HepG2 (cell line): ENCODE measurements at regions not wholly inside any gene's neighbourhood (a gene's known extent, or its start where the extent isn't known, plus 50 kb on each side); places are given as distances from the start of the nearest gene placed in this dataset.
A peak's percentile ranks its signal among the peaks of the same experiment; 100 is the strongest.

Experiments used
- CAMTA2 ChIP-seq: sonication (generic); formaldehyde crosslinking; IDR thresholded peaks from 2 replicates; pipeline ENCODE4 v1.4.0; 2020; ENCODE audit warnings: mild to moderate bottlenecking, missing genetic modification reagents, borderline replicate concordance
- GTF3A ChIP-seq: sonication (generic); formaldehyde crosslinking; conservative IDR thresholded peaks from 2 replicates; pipeline ENCODE4 v1.4.0; 2020; ENCODE audit warnings: mild to moderate bottlenecking, missing genetic modification reagents
- JUN ChIP-seq: sonication (generic); formaldehyde crosslinking; IDR thresholded peaks from 2 replicates; pipeline ENCODE4 v1.4.0; 2020; ENCODE audit warnings: mild to moderate bottlenecking, missing genetic modification reagents
- NR3C1 ChIP-seq: sonication (generic); formaldehyde crosslinking; IDR thresholded peaks from 2 replicates; pipeline ENCODE4 v1.4.0; 2020; ENCODE audit warnings: missing genetic modification reagents
- POLR2A ChIP-seq, 2 experiments: IDR thresholded peaks; 2 replicates each; pipeline ENCODE4 v1.6.1; 2011; ENCODE audit warnings: low read depth in 2 of 2, low read length in 2 of 2, mild to moderate bottlenecking in 1 of 2, moderate library complexity in 1 of 2; ENCODE audit not compliant: insufficient read depth in 1 of 2
- PTBP1 ChIP-seq: fragments of 200-400 bp; formaldehyde crosslinking; IDR thresholded peaks from 2 replicates; pipeline ENCODE4 v1.6.1; 2018; ENCODE audit warnings: low read length, low read depth; ENCODE audit not compliant: poor library complexity, severe bottlenecking
- SIX1 ChIP-seq: sonication (generic); formaldehyde crosslinking; IDR thresholded peaks from 2 replicates; pipeline ENCODE4 v1.4.0; 2020; ENCODE audit warnings: missing genetic modification reagents, borderline replicate concordance
- SYNCRIP ChIP-seq: fragments of 200-400 bp; formaldehyde crosslinking; IDR thresholded peaks from 2 replicates; pipeline ENCODE4 v1.6.1; 2018; ENCODE audit warnings: mild to moderate bottlenecking, low read depth, low read length; ENCODE audit not compliant: insufficient read depth
- ZFP36L1 ChIP-seq: sonication (generic); formaldehyde crosslinking; IDR thresholded peaks from 2 replicates; pipeline ENCODE4 v1.8.0; 2022; ENCODE audit warnings: mild to moderate bottlenecking, missing genetic modification reagents, moderate library complexity
- ZFP41 ChIP-seq: sonication (generic); formaldehyde crosslinking; IDR thresholded peaks from 2 replicates; pipeline ENCODE4 v1.4.0; 2020; ENCODE audit warnings: mild to moderate bottlenecking, missing genetic modification reagents, borderline replicate concordance
- ZNF207 ChIP-seq: fragments of 450-650 bp; IDR thresholded peaks from 2 replicates; pipeline ENCODE4 v1.6.1; 2016; ENCODE audit warnings: antibody characterized with exemption, borderline replicate concordance
- ZNF333 ChIP-seq: sonication (generic); formaldehyde crosslinking; IDR thresholded peaks from 2 replicates; pipeline ENCODE4 v1.4.0; 2020; ENCODE audit warnings: mild to moderate bottlenecking, missing genetic modification reagents, borderline replicate concordance
- ZNF589 ChIP-seq: sonication (generic); formaldehyde crosslinking; conservative IDR thresholded peaks from 2 replicates; pipeline ENCODE4 v1.8.0; 2022; ENCODE audit warnings: mild to moderate bottlenecking, moderate library complexity, missing genetic modification reagents
- ZNF629 ChIP-seq: sonication (generic); formaldehyde crosslinking; conservative IDR thresholded peaks from 2 replicates; pipeline ENCODE4 v1.5.0; 2020; ENCODE audit warnings: missing genetic modification reagents
- ZNF652 ChIP-seq: IDR thresholded peaks from 2 replicates; pipeline ENCODE4 v1.6.1; 2016; ENCODE audit warnings: low read depth, borderline replicate concordance
- ZNF720 ChIP-seq: sonication (generic); formaldehyde crosslinking; IDR thresholded peaks from 2 replicates; pipeline ENCODE4 v1.4.0; 2020; ENCODE audit warnings: missing genetic modification reagents
- ZSCAN9 ChIP-seq: IDR thresholded peaks from 2 replicates; pipeline ENCODE4 v1.6.1; 2016; ENCODE audit warnings: borderline replicate concordance
- TF ChIP-seq, protein P1 (sequence below): conservative IDR thresholded peaks from 2 replicates; pipeline ENCODE4 v1.6.1; 2018; ENCODE audit warnings: missing genetic modification reagents
- TF ChIP-seq, protein P2 (sequence below): sonication (generic); formaldehyde crosslinking; IDR thresholded peaks from 2 replicates; pipeline ENCODE4 v1.4.0; 2020; ENCODE audit warnings: missing genetic modification reagents
- TF ChIP-seq, protein P3 (sequence below), 2 experiments: sonication (generic) in 1 of 2; formaldehyde crosslinking in 1 of 2; IDR thresholded peaks; 2 replicates each; pipeline versions ENCODE4 v1.4.0 to v1.6.1; 2018 to 2020; ENCODE audit warnings: missing genetic modification reagents in 2 of 2, borderline replicate concordance in 1 of 2, low read depth in 1 of 2, mild to moderate bottlenecking in 1 of 2, missing biosample characterization in 1 of 2
- TF ChIP-seq, protein P4 (sequence below): sonication (generic); formaldehyde crosslinking; IDR thresholded peaks from 2 replicates; pipeline ENCODE4 v1.4.0; 2020; ENCODE audit warnings: missing genetic modification reagents, borderline replicate concordance

DNA sequence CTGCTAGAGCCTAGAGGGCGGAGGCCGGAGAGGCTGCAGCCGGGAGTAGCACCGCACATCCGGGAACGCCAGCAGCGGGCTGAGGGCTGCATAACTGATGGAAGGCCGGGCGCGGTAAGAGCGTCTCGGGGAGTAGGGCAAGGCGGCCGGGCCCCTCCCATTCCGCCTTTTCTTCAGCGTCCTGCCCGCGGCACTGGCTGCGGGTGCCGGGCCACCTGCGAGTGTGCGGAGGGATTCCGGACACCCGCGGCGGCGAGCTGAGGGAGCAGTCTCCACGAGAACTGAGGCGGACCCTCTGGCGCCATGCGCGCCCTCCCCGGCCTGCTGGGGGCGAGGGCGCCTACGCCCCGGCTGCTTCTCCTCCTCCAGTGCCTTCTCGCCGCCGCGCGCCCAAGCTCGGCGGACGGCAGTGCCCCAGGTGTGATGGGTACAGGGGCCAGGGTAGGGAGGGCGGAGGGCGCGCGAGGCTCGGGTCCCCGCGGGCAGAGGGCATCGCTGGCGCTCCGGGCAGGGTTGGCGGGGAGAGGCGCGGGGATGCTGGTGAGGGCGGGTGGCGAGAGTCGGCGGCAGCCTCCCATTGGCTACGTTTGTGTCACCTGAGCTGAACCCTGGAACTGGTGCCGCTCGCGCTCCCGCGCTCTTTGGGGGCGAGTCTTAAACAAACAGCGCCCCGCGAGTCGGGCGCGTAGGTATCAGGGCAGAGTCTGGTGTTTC, 334.4 kb downstream of the SRGAP2C start (continued):
- TF ChIP-seq ZSCAN9 (CRISPR knock-in tag) (peak; percentile 50; the same call in 1 of the 2 replicates), CAMTA2 (CRISPR knock-in tag) (no peak), GTF3A (CRISPR knock-in tag) (no peak), NR3C1 (no peak), ZNF629 (0 out of 2 replicates have a peak, but pooled peaks have one; percentile 5), ZNF652 (no peak), ZNF589 (peak; percentile 63; the same call in 1 of the 2 replicates), SYNCRIP (no peak), PTBP1 (no peak), ZFP36L1 (CRISPR knock-in tag) (0 out of 2 replicates have a peak, but pooled peaks have one; percentile 76), ZFP41 (CRISPR knock-in tag) (peak; percentile 88), SIX1 (CRISPR knock-in tag) (no peak), ZNF333 (CRISPR knock-in tag) (0 out of 2 replicates have a peak, but pooled peaks have one; percentile 17), ZNF207 (no peak), POLR2A (IDR thresholded peaks at IDR 0.05; ENCODE audit: insufficient read depth in 1 of 2, low read depth in 2 of 2, low read length in 2 of 2) (peak in 1 of 2 experiments; percentile 69), JUN (CRISPR knock-in tag) (no peak; the same call in 1 of the 2 replicates), ZNF720 (no peak)
- TF ChIP-seq, protein P1, sequence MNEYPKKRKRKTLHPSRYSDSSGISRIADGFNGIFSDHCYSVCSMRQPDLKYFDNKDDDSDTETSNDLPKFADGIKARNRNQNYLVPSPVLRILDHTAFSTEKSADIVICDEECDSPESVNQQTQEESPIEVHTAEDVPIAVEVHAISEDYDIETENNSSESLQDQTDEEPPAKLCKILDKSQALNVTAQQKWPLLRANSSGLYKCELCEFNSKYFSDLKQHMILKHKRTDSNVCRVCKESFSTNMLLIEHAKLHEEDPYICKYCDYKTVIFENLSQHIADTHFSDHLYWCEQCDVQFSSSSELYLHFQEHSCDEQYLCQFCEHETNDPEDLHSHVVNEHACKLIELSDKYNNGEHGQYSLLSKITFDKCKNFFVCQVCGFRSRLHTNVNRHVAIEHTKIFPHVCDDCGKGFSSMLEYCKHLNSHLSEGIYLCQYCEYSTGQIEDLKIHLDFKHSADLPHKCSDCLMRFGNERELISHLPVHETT (CRISPR knock-in tag), result no peak
- TF ChIP-seq, protein P2, sequence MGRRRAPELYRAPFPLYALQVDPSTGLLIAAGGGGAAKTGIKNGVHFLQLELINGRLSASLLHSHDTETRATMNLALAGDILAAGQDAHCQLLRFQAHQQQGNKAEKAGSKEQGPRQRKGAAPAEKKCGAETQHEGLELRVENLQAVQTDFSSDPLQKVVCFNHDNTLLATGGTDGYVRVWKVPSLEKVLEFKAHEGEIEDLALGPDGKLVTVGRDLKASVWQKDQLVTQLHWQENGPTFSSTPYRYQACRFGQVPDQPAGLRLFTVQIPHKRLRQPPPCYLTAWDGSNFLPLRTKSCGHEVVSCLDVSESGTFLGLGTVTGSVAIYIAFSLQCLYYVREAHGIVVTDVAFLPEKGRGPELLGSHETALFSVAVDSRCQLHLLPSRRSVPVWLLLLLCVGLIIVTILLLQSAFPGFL (CRISPR knock-in tag), result no peak
- TF ChIP-seq, protein P3, sequence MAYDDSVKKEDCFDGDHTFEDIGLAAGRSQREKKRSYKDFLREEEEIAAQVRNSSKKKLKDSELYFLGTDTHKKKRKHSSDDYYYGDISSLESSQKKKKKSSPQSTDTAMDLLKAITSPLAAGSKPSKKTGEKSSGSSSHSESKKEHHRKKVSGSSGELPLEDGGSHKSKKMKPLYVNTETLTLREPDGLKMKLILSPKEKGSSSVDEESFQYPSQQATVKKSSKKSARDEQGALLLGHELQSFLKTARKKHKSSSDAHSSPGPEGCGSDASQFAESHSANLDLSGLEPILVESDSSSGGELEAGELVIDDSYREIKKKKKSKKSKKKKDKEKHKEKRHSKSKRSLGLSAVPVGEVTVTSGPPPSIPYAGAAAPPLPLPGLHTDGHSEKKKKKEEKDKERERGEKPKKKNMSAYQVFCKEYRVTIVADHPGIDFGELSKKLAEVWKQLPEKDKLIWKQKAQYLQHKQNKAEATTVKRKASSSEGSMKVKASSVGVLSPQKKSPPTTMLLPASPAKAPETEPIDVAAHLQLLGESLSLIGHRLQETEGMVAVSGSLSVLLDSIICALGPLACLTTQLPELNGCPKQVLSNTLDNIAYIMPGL (CRISPR knock-in tag; IDR thresholded peaks at IDR 0.05; ENCODE audit: borderline replicate concordance in 1 of 2, low read depth in 1 of 2), result peak; percentile 71 to 82; a peak in 3 of 4 replicates
- TF ChIP-seq, protein P4, sequence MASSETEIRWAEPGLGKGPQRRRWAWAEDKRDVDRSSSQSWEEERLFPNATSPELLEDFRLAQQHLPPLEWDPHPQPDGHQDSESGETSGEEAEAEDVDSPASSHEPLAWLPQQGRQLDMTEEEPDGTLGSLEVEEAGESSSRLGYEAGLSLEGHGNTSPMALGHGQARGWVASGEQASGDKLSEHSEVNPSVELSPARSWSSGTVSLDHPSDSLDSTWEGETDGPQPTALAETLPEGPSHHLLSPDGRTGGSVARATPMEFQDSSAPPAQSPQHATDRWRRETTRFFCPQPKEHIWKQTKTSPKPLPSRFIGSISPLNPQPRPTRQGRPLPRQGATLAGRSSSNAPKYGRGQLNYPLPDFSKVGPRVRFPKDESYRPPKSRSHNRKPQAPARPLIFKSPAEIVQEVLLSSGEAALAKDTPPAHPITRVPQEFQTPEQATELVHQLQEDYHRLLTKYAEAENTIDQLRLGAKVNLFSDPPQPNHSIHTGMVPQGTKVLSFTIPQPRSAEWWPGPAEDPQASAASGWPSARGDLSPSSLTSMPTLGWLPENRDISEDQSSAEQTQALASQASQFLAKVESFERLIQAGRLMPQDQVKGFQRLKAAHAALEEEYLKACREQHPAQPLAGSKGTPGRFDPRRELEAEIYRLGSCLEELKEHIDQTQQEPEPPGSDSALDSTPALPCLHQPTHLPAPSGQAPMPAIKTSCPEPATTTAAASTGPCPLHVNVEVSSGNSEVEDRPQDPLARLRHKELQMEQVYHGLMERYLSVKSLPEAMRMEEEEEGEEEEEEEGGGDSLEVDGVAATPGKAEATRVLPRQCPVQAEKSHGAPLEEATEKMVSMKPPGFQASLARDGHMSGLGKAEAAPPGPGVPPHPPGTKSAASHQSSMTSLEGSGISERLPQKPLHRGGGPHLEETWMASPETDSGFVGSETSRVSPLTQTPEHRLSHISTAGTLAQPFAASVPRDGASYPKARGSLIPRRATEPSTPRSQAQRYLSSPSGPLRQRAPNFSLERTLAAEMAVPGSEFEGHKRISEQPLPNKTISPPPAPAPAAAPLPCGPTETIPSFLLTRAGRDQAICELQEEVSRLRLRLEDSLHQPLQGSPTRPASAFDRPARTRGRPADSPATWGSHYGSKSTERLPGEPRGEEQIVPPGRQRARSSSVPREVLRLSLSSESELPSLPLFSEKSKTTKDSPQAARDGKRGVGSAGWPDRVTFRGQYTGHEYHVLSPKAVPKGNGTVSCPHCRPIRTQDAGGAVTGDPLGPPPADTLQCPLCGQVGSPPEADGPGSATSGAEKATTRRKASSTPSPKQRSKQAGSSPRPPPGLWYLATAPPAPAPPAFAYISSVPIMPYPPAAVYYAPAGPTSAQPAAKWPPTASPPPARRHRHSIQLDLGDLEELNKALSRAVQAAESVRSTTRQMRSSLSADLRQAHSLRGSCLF (CRISPR knock-in tag), result peak; percentile 17; the same call in 1 of the 2 replicates
